Neural cell (in vitro differentiated cells): ENCODE measurements at regions not wholly inside any gene's neighbourhood (a gene's known extent, or its start where the extent isn't known, plus 50 kb on each side); places are given as distances from the start of the nearest gene placed in this dataset.

ENCODE experiments used
- CTCF ChIP-seq: fragments of 450-650 bp; IDR thresholded peaks from 2 replicates; pipeline ENCODE4 v1.5.1; 2014; ENCODE audit warnings: antibody characterized with exemption, mild to moderate bottlenecking, moderate library complexity; ENCODE audit not compliant: poor library complexity, severe bottlenecking
- EP300 ChIP-seq: fragments of 450-650 bp; conservative IDR thresholded peaks from 2 replicates; pipeline ENCODE4 v1.6.1; 2014; ENCODE audit warnings: antibody characterized with exemption, mild to moderate bottlenecking, moderate library complexity; ENCODE audit not compliant: poor library complexity, severe bottlenecking
- EZH2 ChIP-seq: fragments of 200-600, 300-800 bp; shearing (Covaris generic), sonication (generic); IDR thresholded peaks from 2 replicates; pipeline ENCODE4 v1.6.1; 2014; ENCODE audit warnings: antibody characterized with exemption, low read length, borderline replicate concordance, mild to moderate bottlenecking; ENCODE audit not compliant: insufficient read depth, poor library complexity, severe bottlenecking
- MXI1 ChIP-seq: fragments of 450-650 bp; conservative IDR thresholded peaks from 2 replicates; pipeline ENCODE4 v1.6.1; 2014; ENCODE audit warnings: antibody characterized with exemption, mild to moderate bottlenecking; ENCODE audit not compliant: poor library complexity, severe bottlenecking
- POLR2AphosphoS5 ChIP-seq: IDR thresholded peaks from 2 replicates; pipeline ENCODE4 v1.6.1; 2012
- RAD21 ChIP-seq: fragments of 450-650 bp; conservative IDR thresholded peaks from 2 replicates; pipeline ENCODE4 v1.6.1; 2014; ENCODE audit warnings: antibody characterized with exemption, mild to moderate bottlenecking, moderate library complexity
- REST ChIP-seq: IDR thresholded peaks from 2 replicates; pipeline ENCODE4 v1.6.1; 2012; ENCODE audit warnings: borderline replicate concordance
- SMC3 ChIP-seq: fragments of 450-650 bp; conservative IDR thresholded peaks from 2 replicates; pipeline ENCODE4 v1.6.1; 2014; ENCODE audit warnings: antibody characterized with exemption, mild to moderate bottlenecking, moderate library complexity; ENCODE audit not compliant: poor library complexity
- TAF1 ChIP-seq: IDR thresholded peaks from 2 replicates; pipeline ENCODE4 v1.6.1; 2012; ENCODE audit warnings: low read depth

GRCh38 chr11:95453616-95454171 lies 222.7 kb upstream of the SESN3 start:
- TF ChIP-seq CTCF = no peak
- no peak for TF ChIP-seq POLR2AphosphoS5
- no peak for TF ChIP-seq EP300
- TF ChIP-seq REST = no peak
- no peak for TF ChIP-seq RAD21
- TF ChIP-seq EZH2 = no peak
- no peak for TF ChIP-seq MXI1
- no peak for TF ChIP-seq SMC3
- TF ChIP-seq TAF1 = no peak
